ENCODE measurements at regions not wholly inside any gene's neighbourhood (a gene's known extent, or its start where the extent isn't known, plus 50 kb on each side); places are given as distances from the start of the nearest gene placed in this dataset.

- TF ChIP-seq CBFB (IDR thresholded peaks at IDR 0.05; ENCODE audit: low read depth) (no peak), SPI1 (IDR thresholded peaks at IDR 0.05; ENCODE audit: borderline replicate concordance, insufficient read depth, low read depth, low read length) (no peak), CREB1 (IDR thresholded peaks at IDR 0.05; ENCODE audit: low read depth) (no peak), KLF5 (IDR thresholded peaks at IDR 0.05; ENCODE audit: partially characterized antibody) (no peak), IRF5 (IDR thresholded peaks at IDR 0.05; ENCODE audit: borderline replicate concordance) (no peak), ZNF384 (IDR thresholded peaks at IDR 0.05; ENCODE audit: borderline replicate concordance, low read depth, low read length) (no peak)
These were observed 134.8 kb upstream of the SLC4A4 start (continued) for GRCh38 chr4:71204056-71204455.

GRCh38 chr4:71206763-71207162 lies 132.1 kb upstream of the SLC4A4 start:
- H3K4me1 ChIP-seq (ENCODE audit: control insufficient read depth, insufficient read depth, low read length), result no peaks in the 10 kb centered on the region
- SMC1A ChIA-PET (ENCODE audit: uncharacterized antibody, unreplicated experiment), result no interaction called here
- RAD21 ChIA-PET (ENCODE audit: unreplicated experiment), result no interaction called here
- H3K4me2 ChIP-seq (ENCODE audit: control insufficient read depth, insufficient read depth), result no peak overlapping the region
- WGBS (ENCODE audit: insufficient coverage, insufficient replicate concordance, low lambda C conversion rate, missing lambda C conversion rate), result 2% methylated on average over 3 of the region's 3 CpGs
- no peak overlapping the region for H3K9ac ChIP-seq (ENCODE audit: control insufficient read depth, insufficient read depth, low read length)
- H3K36me3 ChIP-seq (ENCODE audit: control insufficient read depth in 2 of 2, insufficient read depth in 2 of 2, low read length in 1 of 2), result no peaks in the 10 kb centered on the region
- H4K20me1 ChIP-seq (ENCODE audit: control insufficient read depth, insufficient read depth), result no peaks in the 10 kb centered on the region
- no peak overlapping the region for H3K27ac ChIP-seq (ENCODE audit: control insufficient read depth, insufficient read depth)
- ATAC-seq, result no peak
- FAIRE-seq, result no peak
- no peaks in the 10 kb centered on the region for H3K27me3 ChIP-seq (replicated peaks in 1 of 2; ENCODE audit: control insufficient read depth in 2 of 2, insufficient read depth in 2 of 2, low read length in 1 of 2)
- no peak overlapping the region for H3K4me3 ChIP-seq
- no TSS peak for BruUV-seq (replicated peaks)
- CTCF ChIA-PET, result interaction anchor here (0.9 kb wide), 1 partner anchor 22 kb away, joined by 4 read pairs; no protein-coding TSS in a partner anchor
- in situ Hi-C loops (cut with MboI) (no loop called here), intact Hi-C loops (cut with micrococcal nuclease; ENCODE audit: unreplicated experiment) (no loop called here)
- TF ChIP-seq SMAD5 (IDR thresholded peaks at IDR 0.05; ENCODE audit: low read depth) (no peak), IKZF1 (conservative IDR thresholded peaks at IDR 0.05) (no peak), MYB (IDR thresholded peaks at IDR 0.05; ENCODE audit: borderline replicate concordance, low read depth, low read length) (no peak), BRCA1 (IDR thresholded peaks at IDR 0.05; ENCODE audit: low read depth, low read length) (no peak), ZNF24 (IDR thresholded peaks at IDR 0.05) (no peak)
- no peak overlapping the region for H2AFZ ChIP-seq (ENCODE audit: control insufficient read depth, low read depth, low read length)
- H3K79me2 ChIP-seq (ENCODE audit: control insufficient read depth, insufficient read depth, low read length), result no peaks in the 10 kb centered on the region
- no peaks in the 10 kb centered on the region for H3K9me3 ChIP-seq (replicated peaks; ENCODE audit: control insufficient read depth, insufficient read depth, low read length)
- no peak for DNase-seq (ENCODE audit: low read depth, low spot score)
- POLR2A ChIA-PET, result no interaction called here
